NCI-H226 (cell line): ENCODE measurements at regions not wholly inside any gene's neighbourhood (a gene's known extent, or its start where the extent isn't known, plus 50 kb on each side); places are given as distances from the start of the nearest gene placed in this dataset.
A peak's percentile ranks its signal among the peaks of the same experiment; 100 is the strongest.
"Not testable (repeated sequence)": the region's sequence is repeated elsewhere in the genome, so short reads cannot be mapped to it uniquely, and the experiment has no call there.

Source experiments
- DNase-seq: peaks from one replicate; pipeline ENCODE4 v3.0.0-alpha.2; 2015

DNA sequence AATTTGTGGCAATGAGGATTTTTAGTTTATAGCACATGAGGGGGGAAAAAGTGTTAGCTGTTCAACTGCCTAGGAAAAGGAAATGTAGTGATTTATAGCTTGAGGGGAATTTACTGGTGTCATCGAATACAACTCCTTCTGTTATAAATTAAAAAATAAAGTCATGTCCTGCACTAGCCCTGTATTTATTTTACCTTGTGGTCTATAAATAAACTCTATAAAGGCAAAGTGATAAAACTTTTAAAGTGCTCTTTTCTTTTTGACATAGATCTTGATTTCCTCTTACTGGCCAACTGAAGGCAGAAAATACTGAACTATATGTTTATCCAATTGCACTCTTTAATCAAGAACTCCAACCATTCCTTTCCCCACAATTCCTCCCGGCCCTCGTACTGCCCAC, 672.1 kb upstream of the SLIT2 start:
- DNase-seq = no peak

DNA sequence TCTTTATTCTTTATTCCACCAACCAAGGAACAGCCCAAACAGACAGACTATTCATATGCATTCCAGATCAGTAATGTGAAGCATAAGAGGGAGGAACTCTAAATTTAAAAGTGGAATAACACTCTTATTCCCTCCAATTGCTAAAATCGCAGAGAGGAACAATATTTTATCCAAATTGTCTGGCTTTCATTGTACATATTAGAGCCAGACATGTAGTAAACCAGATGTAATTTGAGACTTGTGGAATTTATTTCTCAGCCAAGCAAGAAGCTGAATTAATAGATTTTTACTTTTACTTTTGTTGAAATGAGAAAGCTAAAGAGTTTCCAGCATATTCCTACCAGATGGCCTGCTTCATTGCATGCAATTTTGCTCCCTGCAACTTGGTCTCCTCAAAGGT, 674.6 kb upstream of the SLIT2 start:
- DNase-seq = no peak

DNA sequence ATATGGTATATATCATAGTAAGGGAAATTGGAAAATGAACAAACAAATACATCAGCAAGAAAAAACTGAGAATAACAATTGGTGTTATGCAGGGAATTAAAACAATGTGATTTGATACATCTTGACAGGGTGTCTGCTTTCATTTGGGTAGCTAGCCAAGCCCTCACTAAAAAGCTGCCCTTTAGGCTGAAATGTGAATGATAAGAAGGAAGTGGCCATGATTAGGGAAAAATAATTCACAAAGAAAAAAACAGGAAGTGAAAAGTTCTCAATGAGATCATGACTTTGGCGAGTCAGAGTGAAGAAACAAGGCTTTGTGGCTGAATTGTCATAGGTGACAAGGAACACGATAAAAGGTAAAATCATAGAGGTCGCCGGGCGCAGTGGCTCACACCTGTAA, 675.8 kb upstream of the SLIT2 start:
- no peak for DNase-seq

DNA sequence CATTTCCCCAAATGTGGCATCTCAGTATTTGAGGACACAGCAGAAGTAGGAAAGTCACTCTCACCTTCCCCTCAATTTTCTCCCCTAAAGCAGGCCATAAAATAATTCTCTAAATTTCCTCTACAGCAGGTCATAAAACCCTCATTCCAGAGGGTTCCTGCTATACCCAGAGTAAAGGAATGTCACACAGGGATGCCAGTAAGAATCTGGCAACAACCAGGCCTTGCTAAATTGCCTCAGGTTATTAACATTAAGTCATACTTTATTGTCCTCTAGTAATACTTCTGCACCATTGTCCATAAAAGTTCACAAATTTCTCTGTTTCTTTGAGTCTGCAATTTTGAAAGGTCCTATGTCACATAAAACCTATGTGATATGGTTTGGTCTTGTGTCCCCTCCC, 685.7 kb upstream of the SLIT2 start:
- DNase-seq = no peak

DNA sequence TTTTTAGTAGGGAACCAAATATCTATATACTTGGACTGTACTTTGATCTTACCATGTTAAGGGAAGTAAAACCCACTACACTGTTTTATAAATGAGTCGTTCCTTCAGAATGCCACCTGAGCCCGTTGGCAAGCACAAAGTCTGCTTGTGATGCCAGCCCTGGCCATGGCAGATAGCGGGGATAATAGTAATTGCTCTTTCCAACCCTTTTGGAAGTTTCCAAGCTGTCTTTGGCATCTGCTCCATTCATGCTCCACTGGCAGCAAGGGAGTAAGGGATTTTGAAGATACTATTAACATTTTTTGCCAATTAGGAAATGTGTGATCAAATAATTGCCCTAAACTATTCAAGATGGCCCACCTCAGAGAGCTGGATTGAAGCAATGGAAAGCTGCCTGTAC, 689.2 kb upstream of the SLIT2 start:
- no peak for DNase-seq

DNA sequence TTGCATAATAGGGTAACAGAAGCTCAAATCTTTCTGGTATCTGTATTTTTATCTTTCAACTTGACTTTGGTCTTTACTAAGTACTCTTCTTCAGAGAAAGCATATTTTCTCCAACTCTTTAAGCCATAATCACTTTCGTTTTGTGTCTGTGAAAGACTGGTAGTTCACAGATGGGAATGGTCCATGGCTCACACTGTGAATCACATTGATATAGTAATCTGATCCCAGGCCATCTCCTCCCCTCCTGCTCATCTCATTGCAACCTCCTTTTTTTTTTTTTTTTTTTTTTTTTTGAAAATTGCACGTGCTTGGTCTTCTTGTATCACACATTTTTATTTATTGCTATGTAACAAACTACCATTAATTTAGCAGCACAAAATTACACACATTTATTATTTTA, 694.5 kb upstream of the SLIT2 start:
- DNase-seq = no peak

DNA sequence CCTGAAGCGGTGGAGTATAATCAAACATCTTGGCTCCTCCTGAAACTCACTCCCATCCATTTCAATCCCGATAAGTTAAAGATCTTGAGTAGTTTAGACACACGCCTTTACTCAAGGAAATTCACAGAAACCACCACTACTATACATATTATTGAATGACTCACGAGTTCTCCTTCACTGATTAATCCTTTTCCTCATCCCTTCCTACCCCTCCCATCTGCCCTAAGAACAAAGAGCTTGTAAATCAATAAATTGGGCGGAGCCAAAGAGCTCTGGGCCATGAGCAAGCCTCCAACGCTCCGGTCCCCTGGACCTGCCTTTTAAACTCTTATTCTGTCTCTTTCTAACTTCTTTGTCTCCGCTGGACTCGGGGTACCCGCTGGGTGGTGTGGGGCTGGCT, 695.4 kb upstream of the SLIT2 start:
- not testable (repeated sequence) for DNase-seq

DNA sequence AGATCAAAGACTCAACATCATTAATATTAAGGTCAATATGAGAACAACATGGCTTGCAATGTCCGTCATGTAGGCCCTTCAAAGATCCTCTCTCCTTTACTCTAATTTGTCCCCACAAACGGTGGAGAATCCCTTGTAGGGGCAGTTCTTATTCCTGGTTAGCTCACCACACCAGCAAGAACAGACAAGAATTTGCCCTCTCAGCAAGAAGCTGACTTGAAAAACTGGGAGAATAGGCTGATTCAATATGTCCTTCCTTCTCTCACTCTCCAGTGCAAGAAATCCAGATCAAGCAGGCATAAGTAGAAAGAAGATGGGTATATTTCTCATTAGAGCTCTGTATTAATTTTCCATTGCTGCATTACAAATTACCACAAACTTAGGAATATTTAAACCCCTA, 704.2 kb upstream of the SLIT2 start:
- DNase-seq = no peak

DNA sequence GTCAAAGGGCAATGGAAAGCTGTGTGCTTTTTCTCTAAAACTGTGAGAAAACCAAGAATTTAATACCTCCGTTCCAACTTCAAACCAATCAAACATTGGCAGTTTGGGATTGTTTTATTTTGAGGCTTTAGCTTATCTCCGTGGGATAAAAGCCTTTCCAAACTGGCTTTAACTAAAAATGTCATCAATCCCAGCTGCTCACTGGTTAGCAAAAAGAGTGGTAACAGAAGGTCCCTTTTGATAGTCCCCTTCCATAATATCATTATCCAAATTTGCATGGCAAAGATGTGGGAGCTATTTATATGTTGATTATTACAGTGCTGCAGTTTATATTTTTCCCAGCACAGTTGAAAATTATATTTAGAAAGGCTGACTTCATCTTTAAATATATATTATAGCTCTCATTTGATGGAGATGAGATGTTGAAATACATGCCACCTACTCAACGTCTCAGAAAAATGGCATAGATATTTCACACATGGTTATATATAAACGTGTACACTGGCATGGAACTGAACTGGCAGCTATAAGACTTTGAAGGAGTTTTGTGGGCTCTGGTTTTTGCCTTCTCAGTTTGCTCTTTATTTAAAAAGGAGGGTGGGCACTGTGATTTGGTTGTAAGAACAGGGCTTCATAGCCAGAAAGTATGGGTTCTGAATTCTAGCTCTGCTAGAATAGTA, 707.1 kb upstream of the SLIT2 start:
- no peak for DNase-seq

DNA sequence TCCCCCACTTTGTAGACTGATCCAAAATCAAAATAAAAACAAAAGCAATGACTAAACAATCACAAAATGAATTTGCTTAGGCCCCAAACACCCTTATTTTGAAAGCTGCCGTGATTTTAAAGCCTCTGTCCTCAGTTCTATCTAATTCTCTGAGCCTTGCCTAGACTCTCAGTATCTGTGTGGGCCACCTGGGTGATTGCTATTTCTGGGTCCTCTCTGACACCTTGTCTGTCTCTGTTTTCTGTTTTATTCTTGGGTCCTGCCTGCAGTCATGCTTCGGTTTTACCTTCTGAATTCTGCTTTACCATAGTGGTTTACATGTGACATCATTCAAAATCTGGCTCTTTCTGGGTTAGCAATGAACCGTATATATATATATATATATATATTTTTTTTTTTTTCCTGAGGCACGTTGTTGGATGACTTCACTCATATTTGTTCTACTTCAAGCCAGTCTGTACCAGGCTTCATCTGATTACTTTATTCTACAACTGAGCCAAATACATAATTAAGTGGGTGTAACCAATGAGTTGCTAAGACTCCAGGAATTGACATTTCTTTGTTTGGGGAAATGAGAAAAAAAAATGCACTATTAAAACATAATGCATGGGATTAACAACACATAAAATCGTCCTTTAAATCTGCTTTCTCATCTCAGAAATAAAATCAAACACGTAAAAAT, 710.7 kb upstream of the SLIT2 start:
- DNase-seq = no peak

DNA sequence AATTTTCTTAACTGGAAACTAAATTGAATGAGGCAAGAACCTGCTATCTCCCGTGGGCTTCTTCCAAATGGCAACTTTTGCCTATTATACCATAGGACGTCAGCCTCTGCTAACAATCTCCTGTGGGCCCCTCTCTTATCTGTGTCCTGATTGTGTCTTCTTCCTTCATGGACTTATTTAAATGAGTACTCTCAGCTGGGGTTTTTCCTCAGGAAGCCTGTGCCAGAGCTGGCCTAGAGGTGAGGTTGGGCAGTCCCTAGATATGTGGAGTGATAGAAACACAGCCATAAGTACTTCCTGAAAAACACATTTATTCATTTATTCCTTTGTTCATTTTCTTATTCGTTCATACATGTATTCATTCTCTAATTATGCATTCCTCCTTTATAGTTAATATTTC, 712.5 kb upstream of the SLIT2 start:
- no peak for DNase-seq

DNA sequence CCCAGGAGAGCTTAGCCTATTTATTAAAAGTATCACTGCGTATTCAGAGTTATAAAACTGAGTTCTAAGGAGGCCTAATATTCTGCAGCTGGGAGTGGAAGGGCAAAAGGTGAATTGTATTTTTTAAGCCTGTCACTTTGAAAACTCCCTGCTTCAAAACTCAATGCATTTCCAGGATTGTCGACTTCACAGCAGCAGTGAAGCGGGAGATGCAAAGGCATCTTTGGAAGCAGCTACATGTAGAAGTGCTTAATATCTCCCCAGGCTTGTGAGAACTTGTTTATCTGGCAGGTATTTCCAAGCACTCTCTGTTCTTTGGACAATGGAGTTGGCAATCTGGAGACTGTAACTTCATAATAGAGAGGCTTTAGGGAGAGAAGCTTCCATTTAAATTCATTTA, 717.5 kb upstream of the SLIT2 start:
- no peak for DNase-seq

DNA sequence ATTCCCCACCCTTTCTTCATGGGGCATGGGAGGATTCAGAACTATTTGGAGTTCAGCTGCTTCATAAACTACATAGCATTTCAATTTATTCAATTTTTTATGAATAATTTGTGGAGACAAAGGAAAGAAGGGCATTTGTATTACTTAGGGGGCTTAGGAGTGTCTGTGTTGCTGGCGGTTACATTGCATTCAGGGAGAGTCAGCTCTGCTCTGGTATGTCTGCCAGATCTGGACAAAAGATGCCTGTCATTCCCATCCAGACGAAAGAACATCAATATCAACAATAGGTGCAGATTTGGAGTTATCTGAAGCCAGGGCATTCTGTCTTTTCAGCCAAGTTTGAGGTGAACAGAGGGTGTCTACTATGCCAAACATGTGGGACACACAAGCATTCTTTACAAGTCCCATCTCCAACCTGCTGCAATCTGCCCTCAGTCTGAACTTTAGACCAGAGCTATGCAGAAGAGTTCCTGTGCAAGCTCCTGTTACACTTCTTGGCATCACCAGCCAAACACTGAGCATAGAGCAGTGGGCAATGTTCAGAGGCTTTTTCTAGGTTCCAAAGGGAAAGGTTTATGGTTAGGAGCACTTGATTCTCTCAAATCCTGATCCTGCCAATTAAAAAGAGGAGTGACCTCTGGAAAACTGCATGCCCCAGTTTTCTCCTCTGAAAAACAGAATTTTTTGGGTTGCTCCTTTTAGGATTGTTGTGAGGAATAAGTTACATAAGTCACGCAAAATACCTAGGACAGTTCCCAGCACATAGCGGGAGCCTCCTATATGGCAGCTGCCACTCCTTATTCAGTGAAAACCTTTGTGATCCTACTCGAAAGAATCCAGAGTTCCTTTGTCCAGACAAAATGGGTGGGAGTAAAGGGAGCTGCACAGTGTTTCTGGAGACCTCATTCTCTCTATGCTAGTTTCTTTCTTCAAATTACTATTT, 719.5 kb upstream of the SLIT2 start:
- DNase-seq = no peak

DNA sequence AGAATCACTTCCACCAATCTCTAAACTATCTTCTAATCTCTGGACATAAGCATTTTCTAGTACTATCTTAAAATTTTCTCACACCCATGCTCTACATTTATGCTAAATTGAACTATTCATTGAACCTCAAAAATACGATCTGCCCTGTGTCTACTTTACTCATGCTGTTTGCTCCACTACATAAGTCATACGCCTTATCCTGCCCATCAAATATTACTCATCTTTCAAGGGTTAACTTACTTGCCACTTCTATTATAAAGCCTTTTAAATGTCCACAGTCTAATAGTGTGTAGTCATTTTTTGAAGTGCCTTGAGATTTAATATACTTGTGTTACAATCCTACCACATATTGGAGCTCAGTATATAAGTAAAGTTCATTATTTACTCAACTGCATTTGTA, 727.7 kb upstream of the SLIT2 start:
- DNase-seq = no peak

DNA sequence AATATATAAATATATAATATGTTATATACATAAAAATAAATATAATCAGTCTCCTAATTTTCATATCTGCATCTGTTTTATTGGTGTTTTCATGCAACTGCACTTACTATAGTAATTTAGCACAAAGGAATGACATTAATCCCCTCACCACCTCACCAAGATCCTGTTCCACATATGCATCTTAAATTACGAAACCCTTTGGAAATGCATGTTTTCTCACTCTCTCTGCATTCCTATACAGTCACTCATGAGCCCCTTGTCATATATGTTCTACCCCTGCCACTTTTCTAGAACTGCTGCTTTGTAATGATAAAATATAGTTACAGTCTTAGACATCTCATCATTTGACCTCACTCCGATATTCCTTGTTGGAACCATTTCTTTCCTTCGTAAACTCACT, 728.7 kb upstream of the SLIT2 start:
- no peak for DNase-seq

DNA sequence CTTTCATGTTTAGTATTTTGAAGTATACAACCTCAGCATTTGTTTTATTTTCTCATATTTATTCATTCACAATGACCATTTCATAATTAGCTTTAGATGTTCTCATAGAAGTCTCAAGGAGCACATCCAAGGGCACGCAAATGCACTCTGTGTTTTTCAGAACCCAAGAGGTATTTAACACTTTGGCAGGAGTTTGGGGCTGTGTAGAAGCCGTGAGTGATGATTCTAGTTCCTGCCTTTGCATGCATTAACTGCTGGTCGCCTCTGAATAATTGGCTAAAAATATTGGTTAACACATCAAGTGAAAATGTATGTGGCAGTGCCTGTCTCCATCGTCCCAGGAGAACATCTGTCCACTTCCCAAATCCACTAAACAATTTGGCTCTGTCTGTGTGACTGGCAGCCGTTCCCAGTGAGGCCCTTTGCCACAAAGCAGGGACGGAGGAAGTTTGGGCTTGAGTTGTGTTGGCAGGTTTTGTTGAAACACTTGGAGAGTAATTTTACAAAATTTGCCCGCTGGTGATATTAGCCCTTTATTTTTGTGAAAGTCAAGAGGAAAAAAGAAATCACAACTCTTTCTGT, 730.7 kb upstream of the SLIT2 start:
- no peak for DNase-seq

DNA sequence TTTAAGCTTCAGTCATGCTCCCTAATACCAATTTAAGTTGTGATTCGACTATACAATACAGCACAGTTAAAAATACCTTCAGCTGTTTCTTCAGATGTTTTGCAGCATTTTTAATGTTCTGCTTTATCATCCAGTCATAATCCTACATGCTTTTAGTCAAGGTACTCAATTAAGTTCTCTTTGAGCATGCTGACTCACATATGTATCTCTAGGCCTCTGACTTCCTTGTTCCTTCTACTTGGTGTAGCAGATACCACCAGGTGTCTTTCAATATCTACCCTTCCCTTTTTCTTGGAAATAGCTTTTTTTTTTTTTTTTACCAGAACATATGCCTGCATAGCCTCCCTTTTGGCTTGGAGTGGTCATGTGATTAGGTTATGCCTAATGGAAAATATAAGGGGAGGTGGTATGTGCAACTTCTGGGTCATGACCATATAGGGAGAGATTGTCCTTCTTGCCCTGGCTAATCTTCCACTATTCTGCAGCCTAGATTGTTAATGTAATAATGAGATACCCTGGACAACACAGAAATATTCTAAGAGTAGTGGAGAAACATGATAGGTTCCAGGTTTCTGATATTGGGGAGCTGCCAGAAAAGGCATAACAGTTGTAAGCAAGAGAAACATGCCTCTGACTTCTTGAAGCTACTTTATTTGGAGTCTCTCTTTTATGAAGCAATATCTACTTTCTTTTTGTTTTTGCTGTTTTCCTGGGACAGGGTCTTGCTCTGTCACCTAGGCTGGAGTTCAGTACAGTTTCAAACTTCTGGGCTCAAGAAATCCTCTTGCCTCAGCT, 737.2 kb upstream of the SLIT2 start:
- no peak for DNase-seq

DNA sequence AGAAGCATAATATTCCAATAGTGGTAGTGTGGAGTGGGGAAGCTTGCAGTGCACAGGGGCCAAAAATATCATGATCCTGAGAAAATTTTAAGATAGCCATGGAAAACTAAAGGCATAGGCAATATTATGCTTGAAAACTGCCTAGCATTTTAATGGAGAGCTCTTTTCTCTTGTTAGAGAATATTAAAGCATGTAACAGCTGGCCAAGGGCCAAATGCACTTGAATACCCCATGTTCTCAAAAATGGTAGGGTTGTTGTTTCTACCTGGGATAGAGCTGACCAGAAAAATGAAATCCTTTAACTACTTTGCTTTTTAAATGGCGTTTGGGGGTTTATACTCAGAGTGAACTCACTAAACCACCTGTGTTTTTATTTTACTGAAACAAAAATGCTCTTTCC, 739.6 kb upstream of the SLIT2 start:
- DNase-seq = no peak

DNA sequence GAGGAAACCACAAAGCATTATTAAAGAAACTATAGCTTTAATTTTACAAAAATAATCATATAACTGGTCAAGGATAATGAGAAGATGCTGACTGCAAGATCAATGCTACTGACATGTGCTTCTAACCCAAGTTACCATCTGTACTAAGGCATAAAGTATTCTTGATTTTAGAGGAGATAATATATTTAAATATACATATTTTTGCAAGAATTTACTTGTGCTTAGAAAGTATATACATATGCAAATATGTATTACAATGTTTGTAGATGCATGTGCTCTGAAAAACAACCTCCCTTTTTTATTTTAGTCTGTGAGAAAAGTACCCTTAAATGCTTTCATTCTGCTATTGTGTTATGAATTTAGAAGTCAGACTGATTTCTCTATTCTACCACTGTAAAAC, 740.7 kb upstream of the SLIT2 start:
- no peak for DNase-seq

DNA sequence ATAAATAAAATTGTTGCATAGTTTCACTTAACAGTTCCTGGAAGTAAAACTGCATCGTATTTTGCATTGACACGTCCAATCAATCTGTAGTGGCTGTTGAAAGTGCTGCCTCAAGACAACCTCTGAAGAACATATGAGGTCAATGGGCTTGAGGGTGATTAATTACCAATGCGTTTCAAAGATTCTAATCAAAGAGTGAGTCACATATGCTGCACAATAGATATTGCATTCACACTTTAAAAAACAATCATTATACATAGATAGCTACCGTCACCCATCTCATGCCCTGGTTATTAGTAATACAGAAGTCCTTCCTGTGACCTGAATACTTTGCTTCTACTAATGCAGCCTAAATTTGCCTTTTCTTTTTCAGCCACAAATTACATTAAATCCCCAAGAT, 743.3 kb upstream of the SLIT2 start:
- no peak for DNase-seq

DNA sequence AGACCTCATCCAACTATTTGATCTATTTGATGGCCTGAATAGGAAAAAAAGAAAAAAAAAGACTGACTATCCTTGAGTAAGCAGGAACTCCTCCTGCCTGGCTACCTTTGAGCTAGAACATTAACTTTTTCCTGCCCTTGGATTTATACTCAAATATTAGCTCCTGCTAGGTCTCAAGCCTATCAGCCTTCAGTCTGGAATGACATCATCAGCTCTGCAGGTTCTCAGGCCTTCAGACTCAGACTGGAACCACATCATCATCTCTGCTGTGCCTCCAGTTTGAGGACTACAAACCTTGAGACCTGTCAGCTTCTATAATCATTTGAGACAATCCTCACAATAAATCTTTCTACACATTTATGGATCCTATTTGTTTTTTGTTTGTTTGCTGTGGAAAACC, 754.0 kb upstream of the SLIT2 start:
- no peak for DNase-seq

DNA sequence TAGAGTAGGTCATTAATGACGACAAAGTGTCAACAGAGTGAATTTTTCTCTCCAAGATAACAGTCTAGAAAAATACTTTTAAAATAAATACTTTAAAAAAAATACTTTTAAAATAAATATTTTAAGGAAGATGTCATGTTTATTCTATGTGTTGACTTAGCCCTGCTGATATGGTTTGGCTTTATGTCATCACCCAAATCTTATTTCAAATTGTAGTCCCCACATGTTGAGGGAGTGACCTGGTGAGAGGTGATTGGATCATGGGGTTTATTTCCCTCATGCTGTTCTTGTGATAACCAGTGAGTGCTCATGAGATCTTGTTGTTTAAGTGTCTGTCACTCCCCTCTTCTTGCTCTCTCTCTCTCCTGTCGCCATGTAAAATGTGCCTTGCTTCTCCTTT, 754.9 kb upstream of the SLIT2 start:
- DNase-seq = no peak

DNA sequence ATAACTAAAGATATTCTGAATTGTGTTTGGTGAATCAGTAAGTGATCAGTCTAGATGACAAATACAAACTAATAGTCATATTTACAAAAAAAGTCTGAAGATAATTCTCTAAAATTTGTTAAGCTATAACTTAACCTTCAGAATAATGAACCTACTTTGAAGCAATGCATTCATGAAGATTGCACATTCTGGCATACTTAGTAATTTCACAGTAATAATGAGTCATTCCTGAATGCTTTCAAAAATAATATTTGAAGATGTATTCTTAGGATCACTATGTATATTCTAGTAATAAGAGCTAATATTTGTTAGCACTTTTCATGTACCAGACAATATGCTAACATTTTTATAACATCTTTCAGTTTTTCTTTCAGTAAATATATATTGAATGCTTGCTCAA, 756.7 kb upstream of the SLIT2 start:
- DNase-seq = peak; percentile 13
